ENCODE measurements at regions not wholly inside any gene's neighbourhood (a gene's known extent, or its start where the extent isn't known, plus 50 kb on each side); places are given as distances from the start of the nearest gene placed in this dataset.
"Not testable (repeated sequence)": the region's sequence is repeated elsewhere in the genome, so short reads cannot be mapped to it uniquely, and the experiment has no call there.

DNA sequence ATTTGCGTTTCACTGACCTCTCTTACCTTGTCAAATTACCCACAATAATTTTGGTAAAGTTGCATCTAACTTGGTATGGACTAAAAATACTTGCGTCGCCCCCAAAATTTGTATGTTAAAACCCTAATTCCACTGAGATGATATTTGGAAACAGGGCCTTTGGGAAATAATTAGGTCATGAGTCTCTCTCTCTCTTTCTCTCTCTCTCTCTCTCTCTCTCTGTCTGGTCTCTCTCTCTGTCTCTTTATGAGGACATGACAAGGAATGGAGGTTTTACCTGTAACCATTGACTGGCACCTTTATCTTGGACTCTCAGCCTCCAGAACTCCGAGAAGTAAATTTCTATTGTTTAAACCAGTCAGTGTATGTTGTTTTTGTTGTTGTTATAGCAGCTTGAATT, 111.5 kb upstream of the BDP1 start:
- WGBS (ENCODE audit: missing lambda C conversion rate), result 80% methylated on average over 2 of the region's 4 CpGs
- DNase-seq (ENCODE audit: low read depth in 1 of 2, low spot score in 1 of 2); H3K4me2 ChIP-seq; H3K4me3 ChIP-seq; ATAC-seq; H3K9me3 ChIP-seq; H3K4me1 ChIP-seq; CTCF ChIA-PET; POLR2A ChIA-PET; H3K27ac ChIP-seq; FAIRE-seq: not testable (repeated sequence)

DNA sequence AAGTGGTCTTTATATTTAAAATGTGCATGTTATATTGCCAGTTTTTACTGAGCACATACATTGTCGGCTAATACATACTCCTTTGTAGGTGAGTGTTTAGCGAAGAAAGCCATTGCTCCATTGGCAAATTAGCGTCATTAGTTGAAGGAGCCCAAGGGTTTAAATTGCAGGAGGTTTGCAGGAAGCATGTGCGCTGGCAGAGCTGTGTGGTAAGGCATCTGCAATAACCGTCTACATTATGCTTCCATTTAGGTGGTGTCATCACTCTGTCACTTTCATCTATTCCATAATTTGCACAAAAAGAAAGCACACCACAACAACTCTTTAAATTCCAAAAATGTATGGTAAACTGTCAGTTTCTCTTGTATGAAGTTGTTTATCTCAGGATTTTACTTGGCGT, 82.8 kb upstream of the BDP1 start:
- 45% methylated on average over 6 of the region's 6 CpGs for WGBS (ENCODE audit: missing lambda C conversion rate)
- H3K4me3 ChIP-seq; FAIRE-seq; ATAC-seq; H3K4me1 ChIP-seq; POLR2A ChIA-PET; DNase-seq (ENCODE audit: low read depth in 1 of 2, low spot score in 1 of 2); H3K9me3 ChIP-seq; CTCF ChIA-PET; H3K4me2 ChIP-seq; H3K27ac ChIP-seq: not testable (repeated sequence)

DNA sequence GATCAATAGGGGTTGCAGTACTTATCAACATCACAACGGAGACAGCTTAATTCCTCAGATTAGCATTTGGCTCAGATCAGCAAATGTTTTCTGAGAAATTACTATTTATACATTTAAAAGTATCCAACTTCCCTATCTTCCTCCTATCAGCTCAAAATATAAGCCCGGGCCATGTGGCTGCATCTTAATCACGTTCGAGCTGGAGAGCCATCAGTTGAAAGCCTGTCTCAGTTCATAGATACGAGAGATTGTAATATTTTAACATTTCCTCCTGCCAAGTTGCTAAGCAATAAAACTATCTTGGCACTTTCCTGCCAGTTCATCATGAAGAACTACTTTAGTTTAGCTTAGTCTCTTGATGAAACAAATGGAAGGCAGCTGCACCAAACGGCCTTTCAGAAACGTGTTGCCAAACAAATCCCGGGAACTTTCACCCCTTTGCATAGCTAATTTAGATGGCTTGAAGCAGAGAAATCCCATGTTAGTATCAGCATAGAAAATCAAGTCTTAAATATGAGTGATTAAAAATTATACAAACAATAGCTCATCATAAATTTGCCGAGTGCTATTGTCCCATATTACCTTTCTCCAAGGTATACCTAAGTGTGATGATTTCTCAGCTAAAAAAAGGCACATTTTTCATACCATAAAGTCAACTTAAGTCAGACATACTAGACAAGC, 82.3 kb upstream of the BDP1 start:
- CTCF ChIA-PET; H3K9me3 ChIP-seq; H3K4me3 ChIP-seq; ATAC-seq; POLR2A ChIA-PET; DNase-seq (ENCODE audit: low read depth in 1 of 2, low spot score in 1 of 2); H3K27ac ChIP-seq; H3K4me1 ChIP-seq; H3K4me2 ChIP-seq: not testable (repeated sequence)
- peak; percentile 98 for FAIRE-seq
- 36% methylated on average over 9 of the region's 9 CpGs for WGBS (ENCODE audit: missing lambda C conversion rate)

DNA sequence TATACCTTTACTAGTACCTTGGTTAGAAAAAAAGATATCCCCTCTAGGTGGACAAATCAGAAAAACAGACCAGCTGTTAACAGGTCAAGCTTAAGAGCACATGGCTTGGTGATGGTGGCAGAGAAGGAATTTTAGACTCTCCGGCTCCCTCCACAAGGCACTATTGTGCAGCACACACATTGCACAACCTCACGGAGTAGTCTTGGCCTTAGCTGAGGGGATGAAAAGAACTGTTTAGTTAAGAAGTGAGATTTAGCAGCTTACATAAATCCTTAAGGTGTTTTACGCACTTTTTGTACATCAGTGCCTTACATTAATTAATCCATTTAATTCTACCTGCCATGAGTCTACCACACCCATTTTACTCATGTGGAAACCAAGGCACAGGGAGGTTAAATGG, 71.2 kb upstream of the BDP1 start:
- ATAC-seq; H3K9me3 ChIP-seq; CTCF ChIA-PET; DNase-seq (ENCODE audit: low read depth in 1 of 2, low spot score in 1 of 2); H3K4me3 ChIP-seq; POLR2A ChIA-PET; H3K4me2 ChIP-seq; H3K27ac ChIP-seq; H3K4me1 ChIP-seq: not testable (repeated sequence)
- WGBS (ENCODE audit: missing lambda C conversion rate), result 78% methylated on average over 3 of the region's 3 CpGs
- peak; percentile 7 for FAIRE-seq

DNA sequence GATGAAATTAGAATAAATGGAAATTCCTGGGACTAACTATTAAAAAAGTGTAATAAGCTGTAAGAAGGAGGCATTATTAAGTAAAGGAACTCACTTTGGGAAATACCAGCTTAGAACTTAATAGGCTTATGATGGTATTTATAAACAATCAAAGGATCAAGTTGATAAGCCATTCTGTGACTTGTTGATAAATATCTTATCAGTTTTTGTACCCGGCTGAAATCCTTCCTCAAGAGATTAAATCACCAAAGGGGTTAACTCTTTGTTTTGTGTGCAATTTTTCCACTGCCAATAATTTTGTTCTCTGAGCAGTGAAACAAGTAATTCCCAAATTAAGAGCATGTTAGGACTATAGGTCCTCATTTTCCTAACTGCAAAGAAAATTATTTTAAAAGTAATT, 70.7 kb upstream of the BDP1 start:
- CTCF ChIA-PET, result no interaction called here
- POLR2A ChIA-PET, result no interaction called here
- ATAC-seq (no peak), FAIRE-seq (no peak), DNase-seq (ENCODE audit: low read depth in 1 of 2, low spot score in 1 of 2) (no peak)
- Histone ChIP-seq H3K27ac (no peak overlapping the region), H3K4me1 (no peaks in the 10 kb centered on the region), H3K4me2 (no peak overlapping the region), H3K4me3 (no peak overlapping the region), H3K9me3 (no peaks in the 10 kb centered on the region)
- TF ChIP-seq EHMT2 (IDR thresholded peaks at IDR 0.05; ENCODE audit: low read depth), result no peak
- 61% methylated on average over 1 of the region's 1 CpG for WGBS (ENCODE audit: missing lambda C conversion rate)

DNA sequence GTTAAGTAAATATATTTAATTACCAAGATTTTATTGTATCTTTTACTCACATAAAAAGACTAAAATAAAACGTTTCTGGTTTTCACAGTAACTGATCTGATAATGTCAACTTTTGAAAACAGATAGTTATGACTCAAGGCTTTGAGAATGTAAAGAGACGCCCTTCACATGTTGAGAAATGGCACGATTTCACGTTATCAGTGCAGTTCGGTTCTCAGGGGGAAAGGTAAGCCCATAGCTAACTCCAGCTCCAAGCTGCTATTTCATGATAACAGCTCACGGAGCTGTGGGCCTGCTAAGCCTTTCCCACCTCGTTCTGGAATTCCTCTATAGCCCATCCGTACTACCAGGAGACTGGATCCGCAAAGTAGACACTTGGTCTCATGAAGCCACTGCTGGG, 70.2 kb upstream of the BDP1 start:
- H3K4me1 ChIP-seq; H3K27ac ChIP-seq; ATAC-seq; POLR2A ChIA-PET; H3K4me2 ChIP-seq; H3K4me3 ChIP-seq; H3K9me3 ChIP-seq; DNase-seq (ENCODE audit: low read depth in 1 of 2, low spot score in 1 of 2); CTCF ChIA-PET: not testable (repeated sequence)
- WGBS (ENCODE audit: missing lambda C conversion rate), result 32% methylated on average over 9 of the region's 9 CpGs
- FAIRE-seq, result peak; percentile 98

DNA sequence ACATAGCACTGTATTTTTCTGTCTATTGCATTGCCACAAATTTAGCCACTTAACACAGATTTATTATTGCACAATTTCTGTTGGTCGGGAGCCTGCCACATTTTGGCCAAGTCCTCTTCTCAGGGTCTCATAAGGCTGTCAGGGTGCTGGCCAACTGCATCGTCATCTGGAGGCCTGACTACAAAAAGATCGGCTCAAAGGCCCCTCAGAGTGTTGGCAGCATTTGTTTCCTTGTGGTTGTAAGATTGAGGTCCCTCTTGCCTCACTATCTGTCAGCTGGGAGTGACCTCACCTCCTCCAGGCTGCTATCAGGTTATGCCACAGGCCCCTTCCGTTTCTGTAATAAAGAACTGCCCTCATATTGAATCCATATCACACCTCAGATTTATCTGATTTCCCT, 67.3 kb upstream of the BDP1 start:
- H3K9me3 ChIP-seq; H3K4me3 ChIP-seq; H3K4me1 ChIP-seq; POLR2A ChIA-PET; ATAC-seq; H3K4me2 ChIP-seq; FAIRE-seq; CTCF ChIA-PET; H3K27ac ChIP-seq; DNase-seq (ENCODE audit: low read depth in 1 of 2, low spot score in 1 of 2): not testable (repeated sequence)
- 40% methylated on average over 4 of the region's 4 CpGs for WGBS (ENCODE audit: missing lambda C conversion rate)

DNA sequence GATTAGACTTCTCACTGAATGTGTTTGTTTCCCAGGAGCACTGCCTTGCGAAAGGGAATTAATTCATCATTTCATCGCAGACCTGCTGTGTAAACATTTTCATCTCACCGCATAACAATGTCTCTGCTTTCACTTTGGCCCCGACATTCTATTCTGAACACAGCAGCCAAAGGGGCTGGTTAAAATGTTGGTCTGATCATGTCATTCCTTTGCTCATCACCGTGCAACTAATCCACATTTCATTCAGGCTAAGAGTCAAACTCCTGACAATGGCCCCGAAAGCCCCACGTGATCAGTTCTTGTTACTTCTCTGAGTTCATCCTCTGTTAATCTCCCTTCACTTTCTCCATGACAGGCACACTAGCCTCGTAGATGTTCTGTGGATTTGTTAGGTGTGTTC, 57.1 kb upstream of the BDP1 start:
- ATAC-seq; FAIRE-seq; H3K4me1 ChIP-seq; H3K9me3 ChIP-seq; H3K4me2 ChIP-seq; H3K27ac ChIP-seq; CTCF ChIA-PET; H3K4me3 ChIP-seq; DNase-seq (ENCODE audit: low read depth in 1 of 2, low spot score in 1 of 2); POLR2A ChIA-PET: not testable (repeated sequence)
- 53% methylated on average over 6 of the region's 8 CpGs for WGBS (ENCODE audit: missing lambda C conversion rate)

DNA sequence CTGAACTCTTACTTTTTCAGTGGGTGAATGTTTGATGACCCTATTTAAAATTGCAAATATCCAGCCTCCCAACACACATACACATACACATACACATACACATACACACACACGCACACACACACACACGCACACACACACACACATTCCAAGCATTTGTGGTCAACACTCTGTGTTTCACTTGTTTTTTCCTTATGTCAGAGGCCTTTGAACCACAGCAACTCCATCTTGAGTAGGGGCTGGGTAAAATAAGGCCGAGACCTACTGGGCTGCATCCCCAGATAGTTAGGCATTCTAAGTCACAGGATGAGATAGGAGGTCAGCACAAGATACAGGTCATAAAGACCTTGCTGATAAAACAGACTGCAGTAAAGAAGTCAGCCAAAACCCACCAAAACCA, 56.6 kb upstream of the BDP1 start:
- H3K9me3 ChIP-seq; POLR2A ChIA-PET; DNase-seq (ENCODE audit: low read depth in 1 of 2, low spot score in 1 of 2); ATAC-seq; H3K4me2 ChIP-seq; CTCF ChIA-PET; FAIRE-seq; H3K4me1 ChIP-seq; H3K27ac ChIP-seq; H3K4me3 ChIP-seq: not testable (repeated sequence)
- WGBS (ENCODE audit: missing lambda C conversion rate), result 74% methylated on average over 3 of the region's 3 CpGs

DNA sequence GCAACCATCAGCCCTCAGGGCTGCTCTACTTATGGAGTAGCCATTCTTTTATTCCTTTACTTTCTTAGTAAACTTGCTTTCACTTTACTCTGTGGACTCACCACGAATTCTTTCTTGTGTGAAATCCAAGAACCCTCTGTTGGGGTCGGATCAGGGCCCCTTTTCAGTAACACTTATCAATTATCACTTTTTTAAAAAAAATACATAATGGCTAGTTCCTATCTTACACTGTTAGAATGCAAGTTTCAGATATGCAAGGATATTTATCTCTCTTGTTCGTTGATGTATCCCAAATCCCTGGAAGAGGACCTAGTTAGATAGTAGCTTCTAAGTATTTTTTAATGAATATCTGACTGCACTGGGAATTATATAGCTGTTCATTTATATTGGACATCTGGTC, 56.0 kb upstream of the BDP1 start:
- POLR2A ChIA-PET; H3K4me3 ChIP-seq; H3K4me2 ChIP-seq; H3K27ac ChIP-seq; ATAC-seq; H3K4me1 ChIP-seq; H3K9me3 ChIP-seq; DNase-seq (ENCODE audit: low read depth in 1 of 2, low spot score in 1 of 2); FAIRE-seq; CTCF ChIA-PET: not testable (repeated sequence)
- 11% methylated on average over 3 of the region's 3 CpGs for WGBS (ENCODE audit: missing lambda C conversion rate)

DNA sequence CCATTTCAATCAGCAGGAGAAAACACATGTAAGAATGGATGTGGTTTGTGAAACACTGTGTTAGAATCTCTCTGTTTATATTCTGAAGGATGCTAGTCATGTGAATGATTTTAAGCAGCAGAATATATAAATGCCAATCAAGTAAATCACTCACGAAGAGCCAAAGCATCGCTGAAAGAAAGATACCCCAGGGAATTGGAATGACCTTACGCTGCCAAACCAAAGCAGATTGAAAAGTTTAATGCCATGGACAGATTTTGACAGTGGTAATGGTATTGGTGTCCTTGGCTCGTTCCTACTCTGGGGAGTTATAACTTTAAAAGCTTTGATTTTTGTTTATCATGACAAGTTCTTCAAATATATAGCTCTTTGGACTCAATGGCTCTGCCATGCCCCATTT, 54.8 kb upstream of the BDP1 start:
- H3K9me3 ChIP-seq; DNase-seq (ENCODE audit: low read depth in 1 of 2, low spot score in 1 of 2); ATAC-seq; H3K27ac ChIP-seq; H3K4me1 ChIP-seq; POLR2A ChIA-PET; CTCF ChIA-PET; FAIRE-seq; H3K4me2 ChIP-seq; H3K4me3 ChIP-seq: not testable (repeated sequence)
- WGBS (ENCODE audit: missing lambda C conversion rate), result 46% methylated on average over 4 of the region's 4 CpGs

DNA sequence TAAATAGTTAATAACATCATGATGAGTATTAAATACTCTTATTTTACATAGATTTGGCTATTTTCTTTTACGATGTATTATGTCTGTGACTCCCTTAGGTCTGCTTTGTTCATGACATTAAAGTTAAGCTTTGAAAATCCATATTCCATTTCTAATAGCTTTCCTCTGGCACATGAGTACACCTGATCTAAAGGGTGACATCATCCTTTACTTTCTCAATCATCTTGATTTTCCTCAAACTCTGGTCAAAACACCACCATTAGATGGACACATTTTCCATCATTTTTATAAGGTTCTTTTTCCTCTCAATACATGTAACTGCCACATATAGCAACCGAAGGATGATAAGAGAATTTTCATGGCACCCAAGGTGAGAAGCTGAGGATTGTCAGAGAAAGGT, 54.3 kb upstream of the BDP1 start:
- POLR2A ChIA-PET; H3K4me2 ChIP-seq; H3K27ac ChIP-seq; H3K9me3 ChIP-seq; CTCF ChIA-PET; FAIRE-seq; ATAC-seq; DNase-seq (ENCODE audit: low read depth in 1 of 2, low spot score in 1 of 2); H3K4me1 ChIP-seq; H3K4me3 ChIP-seq: not testable (repeated sequence)
- 56% methylated on average over 2 of the region's 2 CpGs for WGBS (ENCODE audit: missing lambda C conversion rate)

Data from A549 (cell line).